A549 (cell line): ENCODE measurements at regions not wholly inside any gene's neighbourhood (a gene's known extent, or its start where the extent isn't known, plus 50 kb on each side); places are given as distances from the start of the nearest gene placed in this dataset.

Experiments
- MAZ ChIP-seq: fragments of 150-350 bp; IDR thresholded peaks from 2 replicates; pipeline ENCODE4 v1.6.1; 2014; ENCODE audit warnings: antibody characterized with exemption, low read depth, low read length, borderline replicate concordance
- NR3C1 ChIP-seq: fragments of >200 bp; sonication (Bioruptor Twin); formaldehyde crosslinking; IDR thresholded peaks from 3 replicates; pipeline ENCODE4 v1.6.1; 2017
- RAD21 ChIP-seq, 2 experiments: fragments of >200 bp in 1 of 2; sonication (Bioruptor Twin) in 1 of 2; formaldehyde crosslinking in 1 of 2; IDR thresholded peaks in 1 of 2; conservative IDR thresholded peaks in 1 of 2; 2 replicates in 1 of 2; 3 replicates in 1 of 2; pipeline ENCODE4 v1.6.1; 2012 to 2018; ENCODE audit warnings: inconsistent platforms in 1 of 2

- TF ChIP-seq MAZ: no peak
- no peak for TF ChIP-seq NR3C1
- TF ChIP-seq RAD21 (conservative IDR thresholded peaks at IDR 0.05 in 1 of 2, IDR thresholded peaks at IDR 0.05 in 1 of 2): no peak
Measured at GRCh38 chr7:33792547-33793105, 112.7 kb upstream of the BMPER start.
